SHP77 (cell line): ENCODE measurements at regions not wholly inside any gene's neighbourhood (a gene's known extent, or its start where the extent isn't known, plus 50 kb on each side); places are given as distances from the start of the nearest gene placed in this dataset.

Source experiments
- DNase-seq, 2 experiments: peaks; one replicate each; lab custom pipeline; 2025; lab: John Stamatoyannopoulos, UW

DNA sequence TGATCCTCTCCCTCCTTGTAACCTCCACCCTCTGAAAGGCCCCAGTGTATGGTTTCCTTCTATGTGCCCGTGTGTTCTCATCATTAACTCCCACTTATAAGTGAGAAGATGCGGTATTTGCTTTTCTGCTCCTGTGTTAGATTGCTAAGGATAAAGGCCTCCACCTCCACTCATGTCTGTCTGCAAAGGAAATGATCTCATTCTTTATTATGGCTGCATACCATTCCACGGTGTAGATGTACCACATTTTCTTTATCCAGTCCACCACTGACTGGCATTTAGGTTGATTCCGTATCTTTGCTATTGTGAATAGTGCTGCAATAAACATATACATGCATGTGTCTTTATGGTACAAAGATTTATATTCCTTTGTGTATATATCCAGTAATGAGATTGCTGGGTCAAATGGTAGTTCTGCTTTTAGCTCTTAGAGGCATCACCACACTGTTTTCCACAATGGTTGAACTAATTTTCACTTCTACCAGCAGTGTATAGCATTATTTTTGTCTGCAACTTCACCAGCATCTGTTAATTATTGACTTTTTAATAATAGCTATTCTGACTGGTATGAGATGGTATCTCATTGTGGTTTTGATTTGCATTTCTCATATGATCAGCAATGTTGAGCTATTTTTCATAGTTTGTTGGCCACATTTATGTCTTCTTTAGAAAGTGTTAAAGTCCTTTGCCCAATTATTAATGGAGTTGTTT is 1030.9 kb downstream of the FSTL5 start:
- DNase-seq, result no peak

DNA sequence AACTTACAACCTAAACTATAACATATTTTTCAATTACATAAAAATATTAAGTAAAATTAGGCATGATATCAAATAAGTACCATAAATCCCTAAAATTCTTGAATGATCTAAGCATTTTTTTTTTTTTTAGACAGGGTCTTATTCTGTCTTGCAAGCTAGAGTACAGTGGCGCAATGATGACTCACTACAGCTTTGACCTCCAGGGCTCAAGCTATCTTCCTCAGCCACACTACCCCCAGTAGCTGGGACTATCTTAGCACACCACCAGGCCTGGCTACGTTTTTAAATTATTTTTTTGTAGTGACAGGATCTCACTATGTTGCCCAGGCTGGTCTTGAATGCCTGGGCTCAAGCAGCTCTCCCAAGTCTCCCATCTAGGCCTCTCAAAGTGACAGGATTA is 1042.3 kb downstream of the FSTL5 start:
- DNase-seq, result no peak

- DNase-seq, result no peak
Observed at GRCh38 chr4:161101881-161102280, 1061.9 kb downstream of the FSTL5 start.

- no peak for DNase-seq
Observed at GRCh38 chr4:161097821-161098220, 1066.0 kb downstream of the FSTL5 start.

- DNase-seq, result no peak
Observed at GRCh38 chr4:161061046-161061445, 1102.8 kb downstream of the FSTL5 start.
